ENCODE measurements at regions not wholly inside any gene's neighbourhood (a gene's known extent, or its start where the extent isn't known, plus 50 kb on each side); places are given as distances from the start of the nearest gene placed in this dataset.

DNA sequence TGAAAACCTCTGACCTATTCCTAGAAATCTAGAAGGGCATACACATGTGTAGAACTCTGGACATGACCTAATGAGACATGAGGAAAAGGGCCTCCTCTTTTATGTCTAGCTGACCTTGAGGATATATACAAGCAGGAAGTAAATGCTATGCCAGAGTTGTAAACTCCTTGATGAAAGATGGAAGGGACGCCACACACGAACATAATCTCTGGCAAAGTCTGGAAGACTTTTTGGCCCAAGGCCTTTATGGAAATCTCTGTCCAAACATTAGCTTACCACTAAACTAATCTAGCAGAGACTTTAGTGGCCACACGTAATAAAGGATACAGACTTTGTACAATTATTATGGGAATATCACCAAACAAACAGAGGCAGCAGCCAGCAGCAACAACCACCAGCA lies 138.1 kb upstream of the THSD7A start:
- Histone ChIP-seq H3K4me2 (ENCODE audit: low read depth, low read length) (no peak overlapping the region), H3K27ac (ENCODE audit: insufficient read depth, low read length) (no peak overlapping the region), H3K18ac (ENCODE audit: low read depth, low read length) (no peak overlapping the region), H3K4me1 (ENCODE audit: control insufficient read depth, insufficient read depth, low read length) (no peaks in the 10 kb centered on the region), H4K8ac (ENCODE audit: low read depth in 2 of 2, low read length in 2 of 2) (no peak overlapping the region), H3K36me3 (ENCODE audit: control insufficient read depth, insufficient read depth, low read length) (no peaks in the 10 kb centered on the region), H2BK5ac (ENCODE audit: low read depth, low read length, poor library complexity, severe bottlenecking) (no peak overlapping the region), H3K9me1 (ENCODE audit: insufficient read depth, low read length) (no peaks in the 10 kb centered on the region), H3K14ac (replicated peaks; ENCODE audit: low read depth, low read length) (no peak overlapping the region), H2BK20ac (ENCODE audit: low read depth, low read length) (no peak overlapping the region), H4K5ac (ENCODE audit: low read depth, low read length) (no peak overlapping the region), H3K56ac (ENCODE audit: extremely low read depth, insufficient read depth, low read length) (no peak overlapping the region), H3K9ac (ENCODE audit: low read depth, low read length) (no peak overlapping the region), H3K9me3 (ENCODE audit: control insufficient read depth, insufficient read depth, low read length) (no peaks in the 10 kb centered on the region), H3K27me3 (ENCODE audit: control insufficient read depth, insufficient read depth, low read length) (no peaks in the 10 kb centered on the region), H3K4ac (ENCODE audit: low read depth, low read length) (no peak overlapping the region), H4K91ac (ENCODE audit: insufficient read depth, low read depth, low read length) (no peak overlapping the region), H3K23ac (ENCODE audit: low read depth, low read length) (no peak overlapping the region), H2AK9ac (replicated peaks; ENCODE audit: low read depth, low read length, poor library complexity) (no peak overlapping the region), H3K4me3 (ENCODE audit: insufficient read depth, low read depth, low read length) (no peak overlapping the region), H3K79me1 (ENCODE audit: low read depth in 1 of 2, low read length in 2 of 2) (no peaks in the 10 kb centered on the region), H2BK120ac (ENCODE audit: low read depth, low read length) (no peak overlapping the region), H2BK15ac (ENCODE audit: low read depth, low read length) (no peak overlapping the region), H2AK5ac (ENCODE audit: low read depth, low read length) (no peak overlapping the region), H4K20me1 (ENCODE audit: insufficient read depth, low read length) (no peaks in the 10 kb centered on the region), H2AFZ (replicated peaks; ENCODE audit: low read length, poor library complexity) (no peak overlapping the region)
- intact Hi-C loops (cut with micrococcal nuclease) (no loop called here), dilution Hi-C loops (cut with HindIII; ENCODE audit: low sequenced_read_pairs, unreplicated experiment) (no loop called here), in situ Hi-C loops (cut with MboI; ENCODE audit: low sequenced_read_pairs) (no loop called here)
- WGBS, 2 experiments (ENCODE audit: extremely low coverage in 2 of 2, insufficient read length in 1 of 2), result no CpG with 5 or more reads among the region's 3 CpGs
- ATAC-seq (ENCODE audit: low read depth) (no peak), DNase-seq (no peak)
- ChIA-PET CTCF (no interaction called here), POLR2A (ENCODE audit: unreplicated experiment) (no interaction called here)
- TF ChIP-seq CEBPB (IDR thresholded peaks at IDR 0.05; ENCODE audit: low read depth, low read length) (no peak), FOS (IDR thresholded peaks at IDR 0.05; ENCODE audit: low read depth, low read length) (no peak), BHLHE40 (IDR thresholded peaks at IDR 0.05; ENCODE audit: low read depth, low read length) (no peak), POLR2A (IDR thresholded peaks at IDR 0.05; ENCODE audit: low read depth, low read length) (no peak), SMC3 (IDR thresholded peaks at IDR 0.05; ENCODE audit: low read depth, low read length) (no peak)
- no TSS peak for BruUV-seq (replicated peaks)
